ENCODE measurements at regions not wholly inside any gene's neighbourhood (a gene's known extent, or its start where the extent isn't known, plus 50 kb on each side); places are given as distances from the start of the nearest gene placed in this dataset.

- H3K4me3 ChIP-seq (ENCODE audit: low read length): no peak overlapping the region
- no peak for TF ChIP-seq ZNF274 (IDR thresholded peaks at IDR 0.05; ENCODE audit: low read depth, low read length)
These were observed 235.0 kb upstream of the DCN start for GRCh38 chr12:91417650-91418049.

GRCh38 chr12:91414636-91415035 lies 232.0 kb upstream of the DCN start:
- no peak overlapping the region for H3K4me3 ChIP-seq (ENCODE audit: low read length)
- TF ChIP-seq ZNF274 (IDR thresholded peaks at IDR 0.05; ENCODE audit: low read depth, low read length): no peak

GRCh38 chr12:91413581-91414546 lies 231.2 kb upstream of the DCN start:
- no peak for TF ChIP-seq ZNF274 (IDR thresholded peaks at IDR 0.05; ENCODE audit: low read depth, low read length)
- H3K4me3 ChIP-seq (ENCODE audit: low read length): no peak overlapping the region

- no peak overlapping the region for H3K4me3 ChIP-seq (ENCODE audit: low read length)
- TF ChIP-seq ZNF274 (IDR thresholded peaks at IDR 0.05; ENCODE audit: low read depth, low read length): no peak
These were observed 224.3 kb upstream of the DCN start for GRCh38 chr12:91406920-91407341.

- no peak overlapping the region for H3K4me3 ChIP-seq (ENCODE audit: low read length)
- TF ChIP-seq ZNF274 (IDR thresholded peaks at IDR 0.05; ENCODE audit: low read depth, low read length): no peak
These were observed 221.8 kb upstream of the DCN start for GRCh38 chr12:91404441-91404840.

GRCh38 chr12:91401190-91401589 lies 218.6 kb upstream of the DCN start:
- TF ChIP-seq ZNF274 (IDR thresholded peaks at IDR 0.05; ENCODE audit: low read depth, low read length): no peak
- H3K4me3 ChIP-seq (ENCODE audit: low read length): no peak overlapping the region

- no peak for TF ChIP-seq ZNF274 (IDR thresholded peaks at IDR 0.05; ENCODE audit: low read depth, low read length)
- H3K4me3 ChIP-seq (ENCODE audit: low read length): no peak overlapping the region
These were observed 217.7 kb upstream of the DCN start for GRCh38 chr12:91400271-91400670.

GRCh38 chr12:91397866-91398532 lies 215.4 kb upstream of the DCN start:
- no peak overlapping the region for H3K4me3 ChIP-seq (ENCODE audit: low read length)
- TF ChIP-seq ZNF274 (IDR thresholded peaks at IDR 0.05; ENCODE audit: low read depth, low read length): no peak

GRCh38 chr12:91396293-91396692 lies 213.7 kb upstream of the DCN start:
- H3K4me3 ChIP-seq (ENCODE audit: low read length): no peak overlapping the region
- no peak for TF ChIP-seq ZNF274 (IDR thresholded peaks at IDR 0.05; ENCODE audit: low read depth, low read length)

- no peak overlapping the region for H3K4me3 ChIP-seq (ENCODE audit: low read length)
- TF ChIP-seq ZNF274 (IDR thresholded peaks at IDR 0.05; ENCODE audit: low read depth, low read length): no peak
These were observed 213.1 kb upstream of the DCN start for GRCh38 chr12:91395628-91396135.

- no peak overlapping the region for H3K4me3 ChIP-seq (ENCODE audit: low read length)
- no peak for TF ChIP-seq ZNF274 (IDR thresholded peaks at IDR 0.05; ENCODE audit: low read depth, low read length)
These were observed 212.3 kb upstream of the DCN start for GRCh38 chr12:91394903-91395302.

GRCh38 chr12:91388573-91388972 lies 206.0 kb upstream of the DCN start:
- no peak overlapping the region for H3K4me3 ChIP-seq (ENCODE audit: low read length)
- TF ChIP-seq ZNF274 (IDR thresholded peaks at IDR 0.05; ENCODE audit: low read depth, low read length): no peak

- TF ChIP-seq ZNF274 (IDR thresholded peaks at IDR 0.05; ENCODE audit: low read depth, low read length): no peak
- no peak overlapping the region for H3K4me3 ChIP-seq (ENCODE audit: low read length)
These were observed 205.0 kb upstream of the DCN start for GRCh38 chr12:91387461-91388134.

GRCh38 chr12:91384806-91385205 lies 202.2 kb upstream of the DCN start:
- TF ChIP-seq ZNF274 (IDR thresholded peaks at IDR 0.05; ENCODE audit: low read depth, low read length): no peak
- H3K4me3 ChIP-seq (ENCODE audit: low read length): no peak overlapping the region
